ENCODE measurements at regions not wholly inside any gene's neighbourhood (a gene's known extent, or its start where the extent isn't known, plus 50 kb on each side); places are given as distances from the start of the nearest gene placed in this dataset.

GRCh38 chr14:36028665-36029064 lies 147.9 kb downstream of the PTCSC3 start:
- 27 to 33% methylated on average over 3 of the region's 3 CpGs for WGBS, 2 experiments (ENCODE audit: low coverage in 1 of 2, low lambda C conversion rate in 2 of 2, missing lambda C conversion rate in 2 of 2)
- H2AFZ ChIP-seq = no peak overlapping the region
- no peaks in the 10 kb centered on the region for H3K36me3 ChIP-seq (ENCODE audit: low read depth)
- H3F3A ChIP-seq (ENCODE audit: insufficient read depth) = no peaks in the 10 kb centered on the region
- no peak overlapping the region for H3K4me3 ChIP-seq
- no peaks in the 10 kb centered on the region for H4K20me1 ChIP-seq (ENCODE audit: insufficient read depth)
- H3K4me1 ChIP-seq (ENCODE audit: insufficient read depth) = no peaks in the 10 kb centered on the region
- in situ Hi-C loops (cut with MboI) = no loop called here
- H3K9me2 ChIP-seq (ENCODE audit: insufficient read depth) = no peaks in the 10 kb centered on the region
- DNase-seq = no peak
- H3K27me3 ChIP-seq (replicated peaks; ENCODE audit: insufficient read depth) = no peaks in the 10 kb centered on the region
- no peak overlapping the region for H3K9ac ChIP-seq
- TF ChIP-seq EZH2phosphoT487 (IDR thresholded peaks at IDR 0.05; ENCODE audit: insufficient read depth, low read depth) (no peak), EZH2 (IDR thresholded peaks at IDR 0.05; ENCODE audit: insufficient read depth, poor library complexity, severe bottlenecking) (no peak)
- no peak overlapping the region for H3K4me2 ChIP-seq (ENCODE audit: unreplicated experiment)
- H3K79me2 ChIP-seq (ENCODE audit: insufficient read depth) = no peaks in the 10 kb centered on the region
- no peaks in the 10 kb centered on the region for H3K9me3 ChIP-seq (ENCODE audit: low read depth)
- H3K27ac ChIP-seq = no peak overlapping the region

- Histone ChIP-seq H2AFZ (no peak overlapping the region), H3K27me3 (replicated peaks; ENCODE audit: insufficient read depth) (no peaks in the 10 kb centered on the region), H3F3A (ENCODE audit: insufficient read depth) (no peaks in the 10 kb centered on the region), H3K9me3 (ENCODE audit: low read depth) (no peaks in the 10 kb centered on the region), H3K4me3 (no peak overlapping the region), H3K36me3 (ENCODE audit: low read depth) (no peaks in the 10 kb centered on the region), H4K20me1 (ENCODE audit: insufficient read depth) (no peaks in the 10 kb centered on the region), H3K27ac (no peak overlapping the region), H3K4me1 (ENCODE audit: insufficient read depth) (no peaks in the 10 kb centered on the region), H3K9ac (no peak overlapping the region), H3K79me2 (ENCODE audit: insufficient read depth) (no peaks in the 10 kb centered on the region), H3K9me2 (ENCODE audit: insufficient read depth) (no peaks in the 10 kb centered on the region), H3K4me2 (ENCODE audit: unreplicated experiment) (no peak overlapping the region)
- in situ Hi-C loops (cut with MboI) = no loop called here
- 30 to 38% methylated on average over 4 of the region's 4 CpGs for WGBS, 2 experiments (ENCODE audit: low coverage in 1 of 2, low lambda C conversion rate in 2 of 2, missing lambda C conversion rate in 2 of 2)
- DNase-seq = no peak
- TF ChIP-seq EZH2phosphoT487 (IDR thresholded peaks at IDR 0.05; ENCODE audit: insufficient read depth, low read depth) (no peak), EZH2 (IDR thresholded peaks at IDR 0.05; ENCODE audit: insufficient read depth, poor library complexity, severe bottlenecking) (no peak)
These were observed 148.3 kb downstream of the PTCSC3 start for GRCh38 chr14:36028218-36028617.

- TF ChIP-seq EZH2phosphoT487 (IDR thresholded peaks at IDR 0.05; ENCODE audit: insufficient read depth, low read depth) = no peak
- no peak for TF ChIP-seq EZH2 (IDR thresholded peaks at IDR 0.05; ENCODE audit: insufficient read depth, poor library complexity, severe bottlenecking)
- Histone ChIP-seq H3K79me2 (ENCODE audit: insufficient read depth) (no peaks in the 10 kb centered on the region), H3F3A (ENCODE audit: insufficient read depth) (no peaks in the 10 kb centered on the region), H4K20me1 (ENCODE audit: insufficient read depth) (no peaks in the 10 kb centered on the region), H3K4me2 (ENCODE audit: unreplicated experiment) (no peak overlapping the region), H3K9me2 (ENCODE audit: insufficient read depth) (no peaks in the 10 kb centered on the region), H3K27ac (no peak overlapping the region), H3K4me3 (no peak overlapping the region), H3K4me1 (ENCODE audit: insufficient read depth) (no peaks in the 10 kb centered on the region), H2AFZ (no peak overlapping the region), H3K9me3 (ENCODE audit: low read depth) (no peaks in the 10 kb centered on the region), H3K27me3 (replicated peaks; ENCODE audit: insufficient read depth) (no peaks in the 10 kb centered on the region), H3K9ac (no peak overlapping the region), H3K36me3 (ENCODE audit: low read depth) (no peaks in the 10 kb centered on the region)
- 36 to 39% methylated on average over 3 of the region's 3 CpGs for WGBS, 2 experiments (ENCODE audit: low coverage in 1 of 2, low lambda C conversion rate in 2 of 2, missing lambda C conversion rate in 2 of 2)
- in situ Hi-C loops (cut with MboI) = no loop called here
- no peak for DNase-seq
These were observed 149.2 kb downstream of the PTCSC3 start for GRCh38 chr14:36027354-36027753.

- Histone ChIP-seq H3K27me3 (replicated peaks; ENCODE audit: insufficient read depth) (0 out of 2 replicates have a peak, but pooled peaks cover 5% of the 10 kb centered on the region), H3K27ac (no peak overlapping the region)
These were observed 153.6 kb downstream of the PTCSC3 start for GRCh38 chr14:36022765-36023410.

More at GRCh38 chr14:36022765-36023410, 153.6 kb downstream of the PTCSC3 start:
- H3K4me1 ChIP-seq (ENCODE audit: insufficient read depth) = no peaks in the 10 kb centered on the region
- H3K9me2 ChIP-seq (ENCODE audit: insufficient read depth) = no peaks in the 10 kb centered on the region
- H3K4me2 ChIP-seq (ENCODE audit: unreplicated experiment) = no peak overlapping the region
- H3K9me3 ChIP-seq (ENCODE audit: low read depth) = no peaks in the 10 kb centered on the region
- no peaks in the 10 kb centered on the region for H3K79me2 ChIP-seq (ENCODE audit: insufficient read depth)
- H3F3A ChIP-seq (ENCODE audit: insufficient read depth) = no peaks in the 10 kb centered on the region
- 23 to 24% methylated on average over 8 of the region's 8 CpGs for WGBS, 2 experiments (ENCODE audit: low coverage in 1 of 2, low lambda C conversion rate in 2 of 2, missing lambda C conversion rate in 2 of 2)
- H4K20me1 ChIP-seq (ENCODE audit: insufficient read depth) = no peaks in the 10 kb centered on the region
- DNase-seq = no peak
- H3K9ac ChIP-seq = no peak overlapping the region
- H3K4me3 ChIP-seq = no peak overlapping the region
- TF ChIP-seq EZH2 (IDR thresholded peaks at IDR 0.05; ENCODE audit: insufficient read depth, poor library complexity, severe bottlenecking) (no peak), EZH2phosphoT487 (IDR thresholded peaks at IDR 0.05; ENCODE audit: insufficient read depth, low read depth) (no peak)
- no peak overlapping the region for H2AFZ ChIP-seq
- in situ Hi-C loops (cut with MboI) = no loop called here
- H3K36me3 ChIP-seq (ENCODE audit: low read depth) = no peaks in the 10 kb centered on the region

Data from GM23248 (cell line).